Stimulated activated CD4-positive, alpha-beta T cell treated with anti-CD3 and anti-CD28 coated beads, TNF-alpha, amount 100 ng/mL, for 24 hours (primary cell): ENCODE measurements at regions not wholly inside any gene's neighbourhood (a gene's known extent, or its start where the extent isn't known, plus 50 kb on each side); places are given as distances from the start of the nearest gene placed in this dataset.

ENCODE experiments used
- DNase-seq, 3 experiments: peaks; one replicate each; pipeline ENCODE4 v3.0.0-alpha.2; 2020; ENCODE audit warnings: low read depth in 3 of 3

DNA sequence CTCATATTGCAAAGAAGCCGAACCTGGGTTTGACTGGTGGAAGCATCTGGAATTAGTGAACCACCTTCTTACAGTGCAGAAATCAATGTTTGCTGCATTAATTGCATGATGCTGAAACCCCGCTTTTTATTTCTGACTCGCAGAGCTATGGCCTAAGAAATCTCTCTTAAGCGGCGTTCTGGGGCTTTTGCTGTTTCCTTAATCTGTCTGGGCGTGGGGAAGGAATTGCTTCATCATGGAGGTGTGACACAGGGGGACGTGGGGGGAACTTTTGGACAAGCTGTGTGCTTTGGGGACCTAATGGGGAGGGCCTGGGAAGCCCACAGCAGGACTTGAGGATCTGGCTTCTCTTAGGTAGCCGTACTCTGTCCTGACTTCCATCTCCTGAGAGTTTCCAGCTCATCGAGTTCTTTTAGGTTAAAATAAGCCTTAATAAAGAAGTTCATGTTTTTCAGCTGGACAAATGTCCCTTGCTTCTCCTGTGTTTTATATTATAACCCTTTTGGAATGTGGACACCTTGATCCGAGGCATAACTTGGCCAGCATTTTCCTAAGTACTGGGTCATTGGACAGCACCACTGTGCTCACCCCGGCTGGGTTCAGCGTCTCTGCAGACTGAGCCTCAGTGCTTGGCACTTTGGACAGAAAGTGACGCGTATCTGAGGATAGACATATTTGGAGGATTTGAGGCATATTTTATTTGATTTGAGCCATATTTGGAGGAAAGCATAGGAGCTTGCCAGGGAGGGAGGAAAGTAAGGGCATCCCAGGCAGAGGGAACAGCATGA is 192.1 kb upstream of the MYL2 start:
- no peak for DNase-seq

- DNase-seq: no peak
These were observed 191.3 kb upstream of the MYL2 start for GRCh38 chr12:111111681-111112080.

DNA sequence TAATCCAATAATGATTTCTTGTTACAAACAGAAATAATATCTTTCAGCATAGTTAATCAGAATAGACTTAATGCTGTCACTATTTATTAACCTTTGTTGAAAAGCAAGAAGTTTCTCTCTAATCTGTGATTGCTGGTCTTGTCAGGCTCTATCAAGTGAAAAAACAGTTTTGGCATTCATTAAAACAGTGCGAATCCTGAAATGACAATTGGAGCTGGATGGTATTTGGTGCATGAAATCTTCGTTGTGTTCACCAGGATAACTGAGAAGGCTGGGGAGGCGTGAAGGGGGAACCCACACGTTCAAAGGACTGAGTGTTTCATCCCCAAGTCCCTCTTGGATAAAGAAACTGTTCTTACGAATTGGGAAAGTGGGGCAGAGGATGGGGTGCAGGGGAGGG is 190.2 kb upstream of the MYL2 start:
- DNase-seq: no peak

DNA sequence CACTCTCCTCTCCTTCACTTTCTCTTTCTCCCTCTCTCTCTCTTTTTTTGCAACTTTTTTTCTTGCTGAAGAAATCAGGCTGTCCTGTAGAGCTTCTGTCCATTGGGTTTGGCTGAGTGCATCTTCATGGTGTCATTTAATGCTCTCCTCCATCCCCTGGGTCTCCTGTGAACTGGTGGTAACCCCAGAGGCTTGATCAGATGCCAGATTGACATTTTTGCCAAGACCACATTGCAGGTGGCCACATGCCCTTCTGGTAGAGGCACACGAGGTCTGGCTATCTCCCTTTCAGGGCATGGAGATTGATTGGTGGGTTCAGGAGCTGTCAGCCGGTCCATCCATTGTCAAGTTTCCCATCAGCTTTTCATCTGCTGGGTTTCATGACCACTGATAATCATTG is 188.3 kb upstream of the MYL2 start:
- DNase-seq: no peak

- DNase-seq: no peak
These were observed 187.2 kb upstream of the MYL2 start for GRCh38 chr12:111107392-111108178.

- no peak for DNase-seq
These were observed 184.9 kb upstream of the MYL2 start for GRCh38 chr12:111105294-111105693.

DNA sequence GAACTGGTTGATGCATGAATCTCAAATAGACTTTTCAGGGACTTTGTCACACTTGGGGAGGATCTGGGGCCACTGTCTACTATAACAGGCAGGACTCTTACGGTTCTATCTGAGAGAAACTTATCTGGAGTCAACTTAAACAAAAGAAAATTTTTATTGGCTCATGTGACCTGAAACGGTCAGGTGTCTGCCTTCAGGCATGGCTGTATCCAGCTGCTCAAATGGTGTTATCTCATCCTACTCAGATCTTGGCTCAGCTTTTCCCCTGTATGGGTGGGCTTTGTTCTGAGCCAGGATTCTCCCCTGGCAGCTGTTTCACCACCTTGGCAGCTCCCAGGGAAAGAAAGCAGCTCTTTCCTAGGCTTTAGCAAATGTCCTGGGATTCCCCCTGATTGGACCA is 183.2 kb upstream of the MYL2 start:
- DNase-seq: no peak

DNA sequence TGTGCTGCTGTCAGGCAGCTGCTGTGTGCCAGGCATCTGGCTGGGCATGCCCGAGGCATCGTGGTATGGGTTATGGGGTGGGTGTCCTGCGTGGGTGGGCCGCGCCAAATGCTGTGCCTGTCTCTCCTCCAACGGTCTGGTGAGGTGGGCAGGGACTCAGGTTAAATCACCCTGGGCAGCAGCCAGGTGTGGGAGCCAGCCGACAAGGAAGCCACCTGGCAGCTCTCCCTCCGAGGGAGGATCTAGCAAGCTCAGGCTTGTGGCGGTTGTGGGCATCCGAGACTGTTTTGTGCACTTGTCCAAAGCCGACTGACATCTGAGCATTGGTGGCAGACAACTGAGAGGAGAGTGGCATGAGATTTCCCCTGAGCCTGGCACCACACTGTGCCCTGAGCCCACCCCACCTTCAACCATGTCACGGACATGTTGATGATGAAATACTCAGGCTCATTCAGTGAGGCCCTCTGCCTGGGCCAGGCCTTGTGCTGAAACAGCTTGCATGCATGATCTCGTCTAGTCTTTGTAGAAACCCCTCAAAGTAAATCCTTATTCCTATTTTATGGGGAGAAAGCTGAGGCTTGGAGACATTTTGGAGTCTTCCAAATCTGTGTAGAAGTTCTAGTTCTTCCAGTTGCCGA is 181.8 kb upstream of the MYL2 start:
- DNase-seq: no peak

DNA sequence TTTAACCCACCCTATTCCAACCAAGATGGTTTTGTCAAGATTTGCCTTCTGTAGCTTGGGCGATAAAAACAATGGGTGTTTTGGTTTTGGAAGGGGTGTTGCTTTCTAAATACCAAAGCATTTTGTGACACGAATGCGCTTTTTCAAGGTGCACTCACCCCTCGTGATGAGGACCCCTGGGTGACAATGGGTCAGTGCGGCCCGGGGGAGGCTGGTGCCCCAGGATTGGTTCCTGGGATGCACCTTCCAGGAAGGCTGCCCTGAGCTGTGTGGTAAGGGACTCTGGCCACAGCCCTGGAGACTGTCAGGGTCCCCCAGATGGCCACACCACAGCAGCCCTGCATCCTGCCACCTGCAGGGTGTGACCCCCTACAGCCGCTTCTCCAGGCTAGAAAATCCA is 180.6 kb upstream of the MYL2 start:
- no peak for DNase-seq

DNA sequence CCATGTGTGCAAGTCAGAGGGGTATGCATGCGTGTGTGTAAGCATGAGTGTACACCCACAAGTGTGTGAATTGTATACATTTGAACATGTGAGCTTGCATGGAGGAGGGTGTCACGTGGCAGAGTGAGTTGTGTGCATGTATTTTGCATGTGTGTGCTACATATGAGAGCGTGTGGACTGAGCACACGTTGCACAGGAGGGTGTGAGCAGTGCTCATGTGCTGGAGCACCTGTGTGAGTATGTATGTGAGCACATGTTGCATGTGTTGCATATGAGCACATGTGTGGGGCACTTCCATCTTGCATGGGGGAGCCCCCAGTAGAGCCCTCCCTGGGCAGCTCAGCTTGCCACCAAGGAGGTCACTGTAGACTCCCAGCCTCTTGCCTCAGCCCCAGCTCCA is 180.2 kb upstream of the MYL2 start:
- DNase-seq: no peak

- no peak for DNase-seq
These were observed 179.6 kb upstream of the MYL2 start for GRCh38 chr12:111100003-111100402.

DNA sequence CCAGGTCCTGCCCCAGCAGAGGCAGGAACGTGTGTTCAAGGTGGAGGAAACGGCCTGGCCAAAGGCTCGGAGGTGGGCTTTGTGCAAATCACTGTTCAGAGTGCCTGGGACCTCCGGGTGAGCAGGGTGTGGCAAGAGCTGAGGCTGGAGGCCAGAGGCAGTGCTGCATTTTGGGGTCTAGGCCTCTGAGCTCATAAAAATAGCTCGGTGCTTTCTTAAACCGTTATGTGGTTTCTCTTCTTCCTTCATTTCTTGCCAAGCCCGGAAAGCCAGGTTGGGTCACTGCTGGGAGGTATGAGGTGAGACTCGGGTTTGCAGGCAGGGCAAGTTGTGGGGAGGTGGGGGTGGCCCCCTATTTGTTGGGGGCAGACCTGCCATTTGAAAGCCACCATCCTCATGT is 178.8 kb upstream of the MYL2 start:
- no peak for DNase-seq

DNA sequence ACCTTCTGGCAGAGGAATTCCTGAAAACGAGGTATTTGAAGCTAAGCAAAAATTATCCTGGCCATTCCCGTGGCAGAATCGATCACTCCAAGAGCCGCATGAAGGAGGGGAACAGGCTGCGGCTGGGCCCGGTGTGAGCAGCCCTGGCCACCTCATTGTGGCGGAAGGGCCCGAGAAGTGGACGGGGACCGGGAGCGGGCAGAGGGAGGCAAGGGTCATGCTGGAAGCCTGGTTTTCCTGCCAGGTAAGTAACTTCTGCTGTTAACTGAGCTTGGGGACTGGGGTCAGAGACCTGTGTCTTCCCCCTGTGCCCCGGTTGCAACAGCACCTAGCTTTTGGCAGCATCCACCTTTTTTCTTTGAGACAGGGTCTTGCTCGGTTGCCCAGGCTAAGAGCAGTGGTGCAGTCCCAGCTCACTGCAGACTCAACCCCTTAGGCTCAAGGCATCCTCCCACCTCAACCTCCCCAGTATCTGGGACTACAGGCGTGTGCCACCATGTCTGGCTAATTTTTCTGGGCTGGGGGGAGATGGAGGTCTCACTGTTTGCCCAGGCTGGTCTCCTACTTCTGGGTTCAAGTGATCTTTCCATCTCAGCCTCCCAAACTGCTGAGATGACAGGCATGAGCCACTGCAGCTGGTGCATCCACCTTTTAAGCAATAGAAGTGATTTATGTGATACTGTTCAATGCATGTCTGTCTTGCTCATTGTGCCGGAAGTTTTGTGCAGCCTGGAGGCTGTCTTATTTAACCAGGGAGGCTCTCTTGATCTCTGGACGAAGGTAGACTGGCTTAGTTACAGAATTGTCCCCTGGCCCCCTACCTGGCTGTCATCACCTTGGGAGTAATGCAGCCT is 174.0 kb upstream of the MYL2 start:
- DNase-seq: no peak

DNA sequence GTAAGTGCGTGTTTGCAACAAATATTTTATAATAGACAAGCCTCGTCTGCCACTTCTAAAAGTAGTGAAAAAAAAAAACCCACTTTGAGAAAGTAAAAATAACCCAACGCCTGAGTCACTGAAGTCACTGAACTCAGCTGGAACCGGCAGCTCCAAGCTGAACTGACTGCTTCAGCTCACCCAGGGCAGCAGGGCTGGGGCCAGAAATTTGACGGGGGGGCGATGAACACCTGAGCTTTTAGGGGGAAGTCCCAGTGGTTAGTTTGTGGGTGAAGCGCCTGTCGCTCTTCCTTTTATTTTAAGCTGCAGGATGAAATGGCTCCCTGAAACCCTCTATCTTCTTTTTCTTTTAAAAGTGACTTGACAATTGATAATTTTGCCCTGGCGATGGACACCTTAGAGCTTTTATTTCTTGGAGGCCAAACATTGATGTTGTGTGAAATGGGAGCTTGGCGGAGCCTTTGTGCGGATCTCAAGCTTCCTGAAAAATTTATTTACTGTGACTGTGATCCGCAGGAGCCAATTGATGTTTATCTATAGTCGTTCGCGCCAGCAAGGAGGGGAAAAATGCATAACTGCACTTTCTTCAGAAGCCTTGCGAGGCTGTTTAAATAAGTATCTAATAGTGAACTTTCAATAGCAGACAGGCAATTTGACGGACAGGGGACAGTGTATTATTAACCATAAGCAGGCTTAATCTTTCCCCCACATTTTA is 173.2 kb upstream of the MYL2 start:
- peak in 1 of 3 experiments; percentile 33 for DNase-seq

DNA sequence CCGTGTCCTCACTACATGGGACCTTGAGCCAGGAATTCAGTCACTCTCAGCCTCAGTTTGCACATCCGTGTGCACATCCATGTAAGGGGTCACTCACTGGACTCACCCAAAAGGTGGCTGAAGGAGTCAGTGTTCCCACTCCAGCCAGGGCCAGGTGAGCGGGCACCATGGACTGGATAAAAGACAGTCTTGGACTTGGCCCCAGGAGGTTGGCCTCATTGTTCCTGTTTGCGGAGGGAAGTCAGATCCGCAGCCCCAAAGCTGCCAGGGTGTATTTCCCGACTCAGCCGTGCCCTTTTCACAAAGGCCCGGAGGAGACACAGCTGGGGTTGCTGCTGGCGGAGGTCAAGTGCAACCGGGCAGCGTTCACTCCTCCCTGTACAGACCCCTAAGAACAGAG is 170.7 kb upstream of the MYL2 start:
- DNase-seq: no peak

DNA sequence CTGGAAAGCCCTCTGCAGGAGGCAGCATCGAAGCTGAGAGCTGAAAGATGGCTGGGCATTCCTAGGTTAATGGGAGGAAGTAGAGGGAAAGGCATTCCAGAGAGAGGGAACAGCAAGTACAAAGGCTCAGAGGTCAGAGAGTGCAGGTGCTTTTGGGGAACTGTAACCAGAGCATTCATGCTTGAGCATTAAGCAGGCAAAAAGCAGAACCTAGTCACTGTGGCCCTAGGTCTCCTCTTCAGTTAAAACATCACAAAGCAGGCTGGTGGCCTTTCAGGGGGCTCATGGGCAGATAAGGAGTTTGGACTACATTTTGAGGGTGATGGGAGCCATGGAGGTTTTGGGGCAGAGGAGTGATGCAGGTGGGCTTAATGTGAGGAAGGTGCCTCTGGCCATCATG is 169.2 kb upstream of the MYL2 start:
- no peak for DNase-seq

DNA sequence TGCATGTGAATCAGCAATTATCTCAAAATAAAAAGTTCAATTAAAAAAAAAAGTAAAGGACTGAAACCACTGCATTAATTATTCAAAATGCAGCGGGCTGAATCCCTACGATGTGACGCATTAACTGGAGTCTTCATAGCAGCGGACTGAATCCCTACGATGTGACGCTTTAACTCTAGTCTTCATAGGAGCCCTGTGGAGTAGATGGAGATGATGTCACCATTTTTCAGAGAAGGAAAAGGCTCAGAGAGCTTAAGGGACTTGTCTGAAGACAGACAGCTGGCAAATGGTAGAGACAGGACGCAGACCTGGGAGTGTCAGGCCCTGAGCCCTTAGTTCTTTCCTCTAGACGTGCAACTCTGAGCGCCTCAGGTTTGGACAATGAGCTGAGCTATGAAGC is 168.0 kb upstream of the MYL2 start:
- DNase-seq: no peak

GRCh38 chr12:111086947-111087700 is 166.7 kb upstream of the MYL2 start:
- DNase-seq: no peak

DNA sequence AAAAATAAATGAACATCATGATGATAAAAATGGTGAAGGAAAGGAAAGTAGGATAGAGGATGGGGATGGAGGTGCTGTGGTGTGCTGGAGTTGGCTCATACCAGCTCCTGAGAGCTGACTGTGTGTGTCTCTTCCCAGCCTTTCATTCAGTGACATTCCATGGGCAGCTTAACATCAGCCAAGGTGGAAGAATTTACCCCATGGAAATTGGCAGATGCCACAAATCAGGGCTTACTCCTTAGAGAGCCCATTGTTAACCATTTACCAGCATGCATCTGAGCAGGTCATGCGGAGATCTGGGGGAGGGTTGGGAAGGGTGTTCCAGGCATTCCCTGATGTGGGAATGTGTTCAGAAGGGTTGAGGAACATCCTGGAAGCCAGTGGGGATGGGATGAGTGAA is 164.7 kb upstream of the MYL2 start:
- DNase-seq: no peak

GRCh38 chr12:111084605-111085004 is 164.2 kb upstream of the MYL2 start:
- DNase-seq: no peak

DNA sequence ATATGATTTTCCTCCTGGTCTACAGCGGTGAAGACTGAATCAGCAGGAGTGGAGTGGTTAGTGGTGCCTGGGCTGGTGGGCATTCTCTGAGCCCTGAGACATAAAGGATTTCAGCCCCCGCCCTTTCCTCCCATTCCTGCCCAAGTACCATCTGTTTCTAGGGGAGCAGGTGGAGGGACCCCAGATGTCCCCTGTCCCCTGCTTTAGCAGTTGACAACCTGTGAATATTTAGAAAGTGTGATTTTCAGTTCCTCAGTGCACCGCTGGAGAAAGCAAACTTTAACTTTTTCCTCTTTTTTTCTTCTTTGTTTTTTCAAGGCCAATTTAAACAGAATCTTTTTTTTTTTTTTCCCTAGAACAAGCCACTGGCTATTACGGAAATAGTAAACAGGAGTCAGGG is 163.8 kb upstream of the MYL2 start:
- DNase-seq: no peak
